Right hindlimb (tissue), 1 donor: ENCODE measurements at regions not wholly inside any gene's neighbourhood (a gene's known extent, or its start where the extent isn't known, plus 50 kb on each side); places are given as distances from the start of the nearest gene placed in this dataset.
"Not testable (repeated sequence)": the region's sequence is repeated elsewhere in the genome, so short reads cannot be mapped to it uniquely, and the experiment has no call there.

Source experiments
- DNase-seq: peaks from one replicate; pipeline ENCODE4 v3.0.0-alpha.2; 2018

GRCh38 chr3:89628856-89629670 lies 521.6 kb downstream of the EPHA3 start:
- no peak for DNase-seq

GRCh38 chr3:89635137-89635536 lies 527.7 kb downstream of the EPHA3 start:
- no peak for DNase-seq

DNA sequence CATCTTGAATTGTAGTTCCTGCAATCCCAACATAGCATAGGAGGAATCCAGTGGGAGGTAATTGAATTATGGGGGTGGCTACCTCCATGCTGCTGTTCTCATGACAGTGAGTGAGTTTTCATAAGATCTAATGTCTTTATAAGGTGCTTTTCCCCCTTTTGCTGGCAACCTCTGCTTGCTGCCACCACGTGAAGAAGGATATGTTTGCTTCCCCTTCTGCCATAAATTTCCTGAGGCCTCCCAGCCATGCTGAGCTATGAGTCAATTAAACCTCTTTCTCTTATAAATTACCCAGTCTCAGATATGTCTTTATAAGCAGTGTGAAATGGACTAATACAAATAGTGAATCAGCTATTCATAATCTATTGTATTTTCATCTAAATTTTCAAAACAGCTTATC lies 537.3 kb downstream of the EPHA3 start:
- no peak for DNase-seq

- DNase-seq, result no peak
These were observed 542.0 kb downstream of the EPHA3 start for GRCh38 chr3:89649431-89649830.

- DNase-seq, result no peak
These were observed 546.6 kb downstream of the EPHA3 start for GRCh38 chr3:89654031-89654430.

GRCh38 chr3:89656388-89656787 lies 549.0 kb downstream of the EPHA3 start:
- DNase-seq, result no peak

GRCh38 chr3:89679686-89680085 lies 572.3 kb downstream of the EPHA3 start:
- DNase-seq, result no peak

DNA sequence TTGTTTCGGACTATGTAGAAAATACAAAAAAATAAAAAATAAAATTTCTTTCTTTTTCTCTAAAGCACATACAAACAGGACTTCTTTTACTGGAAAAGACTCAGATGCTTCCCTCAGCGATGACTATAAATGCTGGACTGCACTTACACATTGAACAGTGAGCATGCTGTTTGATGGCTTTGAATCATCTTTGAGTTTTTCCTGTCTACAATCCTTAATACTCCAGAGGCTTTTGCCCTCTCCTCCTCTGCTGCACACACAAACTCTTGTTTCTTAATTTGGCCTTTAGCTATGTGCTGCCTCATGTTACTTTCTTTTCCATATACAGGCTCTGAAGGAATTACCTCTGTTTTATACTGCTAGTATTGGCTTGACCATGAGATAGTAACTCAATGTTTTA lies 575.1 kb downstream of the EPHA3 start:
- DNase-seq, result no peak

DNA sequence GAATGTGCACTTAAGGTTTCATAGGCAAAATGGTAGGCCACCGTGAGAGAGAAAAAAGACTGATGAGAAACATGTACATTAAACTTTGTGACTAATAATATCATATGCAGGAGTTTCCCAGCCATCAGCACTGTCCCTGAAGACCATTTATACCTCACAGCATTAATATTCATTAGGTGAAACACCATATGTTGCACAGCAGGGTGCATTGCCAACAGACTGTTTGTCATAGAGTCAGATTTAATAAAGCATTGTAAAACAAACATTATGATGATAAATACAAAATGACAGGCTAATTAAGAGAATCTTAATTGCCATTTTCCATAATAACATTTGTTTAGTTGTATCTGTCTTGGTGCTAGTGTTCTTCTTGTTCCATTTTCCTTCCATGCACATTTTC lies 578.3 kb downstream of the EPHA3 start:
- no peak for DNase-seq

DNA sequence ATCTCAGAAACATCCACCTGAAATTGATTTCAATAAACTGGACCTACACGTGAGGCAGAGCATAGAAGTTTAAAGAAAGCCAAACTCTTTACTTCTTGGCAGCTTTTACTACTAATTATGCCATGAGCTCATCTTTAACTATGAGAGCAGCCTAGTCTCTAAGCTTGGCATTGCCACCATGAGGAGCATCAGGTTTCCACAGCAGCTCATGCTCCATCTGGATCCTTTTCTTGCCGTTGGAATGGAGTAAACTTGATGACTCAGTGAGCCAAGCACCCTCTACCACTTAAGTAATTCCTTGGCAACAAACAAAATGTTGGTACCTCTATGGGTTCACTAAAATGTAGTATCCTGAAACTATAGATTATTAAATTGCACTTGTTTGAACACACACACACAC lies 583.2 kb downstream of the EPHA3 start:
- no peak for DNase-seq

GRCh38 chr3:89692601-89693000 lies 585.2 kb downstream of the EPHA3 start:
- no peak for DNase-seq

DNA sequence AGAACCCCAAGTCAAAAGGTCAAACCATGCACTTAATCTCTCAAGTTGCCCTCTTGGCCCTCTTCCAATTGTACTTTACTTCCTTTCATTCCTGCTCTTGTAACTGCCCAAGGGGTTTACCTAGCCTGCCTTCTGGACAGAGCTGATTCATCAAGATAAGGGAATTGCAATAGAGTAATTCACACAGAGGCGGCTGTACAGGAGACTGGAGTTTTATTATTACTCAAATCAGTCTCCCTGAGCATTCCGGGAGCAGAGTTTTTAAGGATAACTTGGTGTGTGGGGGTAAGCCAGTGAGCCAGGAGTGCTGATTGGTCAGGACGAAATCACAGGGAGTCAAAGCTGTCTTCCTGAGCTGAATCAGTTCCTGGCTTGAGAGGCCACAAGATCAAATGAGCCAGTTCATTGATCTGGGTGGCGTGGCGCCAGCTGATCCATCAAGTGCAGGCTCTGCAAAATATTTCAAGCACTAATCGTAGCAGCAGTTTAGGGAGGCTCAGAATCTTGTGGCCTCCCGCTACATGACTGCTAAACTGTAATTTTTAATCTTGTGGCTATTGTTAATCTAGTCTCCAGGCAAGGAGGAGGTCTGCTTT lies 590.0 kb downstream of the EPHA3 start:
- DNase-seq, result no peak

DNA sequence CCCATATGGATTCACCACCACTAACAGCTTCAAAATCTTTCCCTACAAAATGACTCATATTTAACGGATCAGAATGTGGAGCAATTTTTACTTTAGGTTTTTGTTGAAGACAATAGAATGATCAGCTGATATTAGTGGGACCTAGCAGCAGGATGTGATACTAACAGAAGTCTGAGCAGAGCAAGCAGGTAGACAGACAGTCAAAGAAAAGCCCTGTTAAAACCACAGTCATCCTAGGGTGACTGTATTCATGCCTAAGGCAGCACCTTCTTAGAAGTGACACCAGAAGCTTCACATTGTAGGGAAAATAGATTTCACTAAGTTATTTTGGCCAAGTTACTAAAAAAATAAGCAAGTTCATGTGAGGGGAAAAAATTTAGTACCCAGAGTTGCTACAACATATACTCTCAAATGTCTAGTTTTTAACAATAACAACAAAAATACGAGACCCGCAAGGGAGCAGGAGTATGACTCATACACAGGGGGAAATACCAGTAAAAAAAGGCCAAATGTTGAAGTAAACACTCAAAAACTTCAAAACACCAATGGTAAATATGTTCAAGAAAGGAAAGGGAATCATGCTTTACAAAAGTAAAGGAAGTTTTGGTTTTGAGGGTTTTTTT lies 590.9 kb downstream of the EPHA3 start:
- no peak for DNase-seq

GRCh38 chr3:89699229-89699628 lies 591.8 kb downstream of the EPHA3 start:
- no peak for DNase-seq

GRCh38 chr3:89699771-89700170 lies 592.4 kb downstream of the EPHA3 start:
- no peak for DNase-seq

DNA sequence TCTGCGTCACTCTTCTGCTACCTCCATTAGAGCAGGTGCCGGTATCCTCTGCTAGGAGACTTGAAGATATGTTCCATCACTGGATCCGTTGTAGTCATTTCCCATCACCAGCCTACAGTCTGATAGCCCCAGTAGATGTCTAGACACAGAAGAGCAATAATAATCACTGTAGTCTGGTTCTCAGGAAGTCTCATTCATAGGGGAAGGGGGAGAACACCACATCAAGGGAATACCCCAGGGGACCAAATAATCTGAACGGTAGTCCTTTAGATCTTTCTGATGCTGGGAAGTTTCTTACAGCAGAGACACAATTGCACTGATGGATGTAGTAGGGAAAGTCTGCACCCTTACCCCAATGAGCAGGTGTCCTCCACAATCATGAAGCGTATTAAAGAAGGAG lies 595.0 kb downstream of the EPHA3 start:
- DNase-seq, result no peak

- DNase-seq, result no peak
These were observed 605.8 kb downstream of the EPHA3 start for GRCh38 chr3:89713196-89713595.

GRCh38 chr3:89714237-89714636 lies 606.8 kb downstream of the EPHA3 start:
- DNase-seq, result no peak

DNA sequence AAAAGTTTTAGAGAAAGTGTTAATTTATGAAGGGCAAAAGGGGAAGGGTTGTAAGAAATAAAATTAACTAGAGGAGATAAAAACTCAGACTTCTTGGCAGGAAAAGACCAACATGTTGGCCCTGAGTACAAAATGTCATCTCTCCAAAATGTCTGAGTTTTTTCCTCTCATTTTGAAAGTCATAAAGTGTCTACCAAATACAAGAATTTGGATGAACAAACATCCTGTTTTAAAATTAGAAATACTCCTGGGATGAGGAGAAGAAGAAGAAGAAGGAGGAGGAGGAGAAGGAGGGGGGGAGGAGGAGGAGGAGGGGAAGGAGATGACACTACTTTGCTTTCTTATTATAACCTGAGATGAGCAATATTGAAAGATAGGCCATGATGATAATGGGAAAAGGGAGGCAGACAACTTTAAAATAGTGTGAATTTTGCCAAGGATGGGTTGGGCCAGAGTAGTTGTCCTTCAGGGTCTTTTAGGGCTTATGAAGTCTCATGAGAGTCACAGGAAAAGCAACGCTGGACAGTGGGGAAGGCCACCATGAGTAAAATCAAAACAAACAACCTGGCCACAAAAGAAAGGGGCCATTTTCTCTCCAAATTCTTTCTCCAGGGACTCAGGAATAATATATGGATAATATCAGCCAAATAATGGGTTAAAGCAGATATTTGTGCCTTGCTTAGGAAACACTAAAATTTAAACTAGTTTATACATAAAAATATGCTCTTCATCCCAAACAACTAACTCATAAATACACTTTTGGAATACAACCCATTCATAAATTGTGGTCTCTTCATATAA lies 632.9 kb downstream of the EPHA3 start:
- no peak for DNase-seq

- DNase-seq, result no peak
These were observed 633.4 kb downstream of the EPHA3 start for GRCh38 chr3:89740881-89741177.

- no peak for DNase-seq
These were observed 635.1 kb downstream of the EPHA3 start for GRCh38 chr3:89742546-89742945.

DNA sequence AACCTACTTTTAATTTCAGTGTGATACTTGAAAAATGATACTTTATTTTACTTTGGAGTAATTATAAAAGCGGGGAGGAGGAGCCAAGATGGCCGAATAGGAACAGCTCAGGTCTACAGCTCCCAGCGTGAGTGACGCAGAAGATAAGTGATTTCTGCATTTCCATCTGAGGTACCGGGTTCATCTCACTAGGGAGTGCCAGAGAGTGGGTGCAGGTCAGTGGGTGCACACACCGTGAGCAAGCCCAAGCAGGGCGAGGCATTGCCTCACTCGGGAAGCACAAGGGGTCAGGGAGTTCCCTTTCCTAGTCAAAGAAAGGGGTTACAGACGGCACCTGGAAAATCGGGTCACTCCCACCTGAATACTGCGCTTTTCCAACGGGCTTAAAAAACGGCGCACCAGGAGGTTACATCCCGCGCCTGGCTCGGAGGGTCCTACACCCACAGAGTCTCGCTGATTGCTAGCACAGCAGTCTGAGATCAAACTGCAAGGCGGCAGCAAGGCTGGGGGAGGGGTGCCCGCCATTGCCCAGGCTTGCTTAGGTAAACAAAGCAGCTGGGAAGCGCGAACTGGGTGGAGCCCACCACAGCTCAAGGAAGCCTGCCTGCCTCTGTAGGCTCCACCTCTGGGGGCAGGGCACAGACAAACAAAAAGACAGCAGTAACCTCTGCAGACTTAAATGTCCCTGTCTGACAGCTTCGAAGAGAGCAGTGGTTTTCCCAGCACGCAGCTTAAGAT lies 640.3 kb downstream of the EPHA3 start:
- DNase-seq, result not testable (repeated sequence)

DNA sequence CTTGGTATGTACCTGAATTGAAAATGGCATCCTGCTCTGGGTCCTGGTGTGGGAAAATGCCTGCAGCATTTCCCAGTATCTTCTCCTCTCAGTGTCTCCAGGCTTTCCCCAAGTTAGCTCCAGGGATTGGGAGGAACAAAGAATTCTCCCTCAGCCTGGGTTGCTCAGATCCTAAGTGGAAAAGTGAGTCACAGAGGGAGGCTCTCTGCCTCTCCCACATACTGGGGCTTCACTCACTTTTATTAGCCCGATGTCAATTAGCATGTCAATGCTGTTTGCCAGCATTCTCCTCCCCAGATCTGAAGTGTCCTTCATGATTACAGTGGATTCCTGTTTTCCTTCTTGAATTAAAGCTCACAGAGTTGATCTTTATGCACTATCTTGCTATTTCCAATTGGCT lies 655.0 kb downstream of the EPHA3 start:
- DNase-seq, result no peak
